AG09319 (cell line): ENCODE measurements at regions not wholly inside any gene's neighbourhood (a gene's known extent, or its start where the extent isn't known, plus 50 kb on each side); places are given as distances from the start of the nearest gene placed in this dataset.

Experiments used
- DNase-seq: peaks from one replicate; pipeline ENCODE4 v3.0.0-alpha.2; 2010; ENCODE audit warnings: low read depth; ENCODE audit errors: extremely low read depth
- TF ChIP-seq, protein P1 (sequence below): IDR thresholded peaks from 2 replicates; pipeline ENCODE4 v1.5.1; 2011; ENCODE audit warnings: low read depth, mild to moderate bottlenecking, inconsistent platforms, low read length, moderate library complexity

- TF ChIP-seq, protein P1, sequence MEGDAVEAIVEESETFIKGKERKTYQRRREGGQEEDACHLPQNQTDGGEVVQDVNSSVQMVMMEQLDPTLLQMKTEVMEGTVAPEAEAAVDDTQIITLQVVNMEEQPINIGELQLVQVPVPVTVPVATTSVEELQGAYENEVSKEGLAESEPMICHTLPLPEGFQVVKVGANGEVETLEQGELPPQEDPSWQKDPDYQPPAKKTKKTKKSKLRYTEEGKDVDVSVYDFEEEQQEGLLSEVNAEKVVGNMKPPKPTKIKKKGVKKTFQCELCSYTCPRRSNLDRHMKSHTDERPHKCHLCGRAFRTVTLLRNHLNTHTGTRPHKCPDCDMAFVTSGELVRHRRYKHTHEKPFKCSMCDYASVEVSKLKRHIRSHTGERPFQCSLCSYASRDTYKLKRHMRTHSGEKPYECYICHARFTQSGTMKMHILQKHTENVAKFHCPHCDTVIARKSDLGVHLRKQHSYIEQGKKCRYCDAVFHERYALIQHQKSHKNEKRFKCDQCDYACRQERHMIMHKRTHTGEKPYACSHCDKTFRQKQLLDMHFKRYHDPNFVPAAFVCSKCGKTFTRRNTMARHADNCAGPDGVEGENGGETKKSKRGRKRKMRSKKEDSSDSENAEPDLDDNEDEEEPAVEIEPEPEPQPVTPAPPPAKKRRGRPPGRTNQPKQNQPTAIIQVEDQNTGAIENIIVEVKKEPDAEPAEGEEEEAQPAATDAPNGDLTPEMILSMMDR = no peak
- no peak for DNase-seq
Observed at GRCh38 chr20:6863355-6863754, 95.9 kb downstream of the BMP2 start.

- TF ChIP-seq, protein P1 = no peak
- DNase-seq = no peak
Observed at GRCh38 chr20:6863798-6864201, 96.3 kb downstream of the BMP2 start.

- TF ChIP-seq, protein P1 = no peak
- DNase-seq = no peak
Observed at GRCh38 chr20:6864740-6865139, 97.3 kb downstream of the BMP2 start.

GRCh38 chr20:6866741-6867140, 99.3 kb downstream of the BMP2 start:
- TF ChIP-seq, protein P1 = no peak
- no peak for DNase-seq

GRCh38 chr20:6868861-6869260, 101.4 kb downstream of the BMP2 start:
- no peak for DNase-seq

GRCh38 chr20:6870559-6870958, 103.1 kb downstream of the BMP2 start:
- no peak for DNase-seq
- TF ChIP-seq, protein P1 = no peak

More at GRCh38 chr20:6868861-6869260, 101.4 kb downstream of the BMP2 start:
- TF ChIP-seq, protein P1 = no peak

DNA sequence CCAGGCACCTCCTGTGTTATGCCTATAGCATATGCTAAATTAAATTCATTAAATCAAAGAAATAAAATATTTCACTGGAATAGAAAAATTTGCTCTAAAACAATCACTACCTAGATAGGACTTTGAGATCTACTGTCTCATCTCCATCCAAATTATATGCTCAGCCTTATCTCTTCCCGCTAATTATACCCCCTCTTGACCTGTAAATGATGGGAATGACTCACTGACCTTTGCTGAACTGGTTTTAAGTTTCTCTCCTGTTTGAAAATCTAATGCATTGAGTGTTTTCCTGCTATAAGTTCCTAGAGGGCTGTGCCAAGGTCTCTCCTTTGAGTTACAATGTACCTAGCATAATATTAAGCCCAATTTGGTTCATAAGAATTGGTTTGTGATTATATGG, 110.1 kb downstream of the BMP2 start:
- TF ChIP-seq, protein P1 = no peak
- DNase-seq = no peak
